A673 (cell line): ENCODE measurements at regions not wholly inside any gene's neighbourhood (a gene's known extent, or its start where the extent isn't known, plus 50 kb on each side); places are given as distances from the start of the nearest gene placed in this dataset.

Source experiments
- EZH2 ChIP-seq: fragments of 200-600 bp; sonication (generic); IDR thresholded peaks from 2 replicates; pipeline ENCODE4 v1.6.1; 2017; ENCODE audit warnings: borderline replicate concordance, low read depth, mild to moderate bottlenecking, mixed read lengths, antibody characterized with exemption, low read length; ENCODE audit not compliant: poor library complexity, severe bottlenecking
- TF ChIP-seq, protein P1 (sequence below): fragments of 300-800, 200-600 bp; sonication (generic); conservative IDR thresholded peaks from 2 replicates; pipeline ENCODE4 v1.5.1; 2017; ENCODE audit warnings: low read depth, mild to moderate bottlenecking, antibody characterized with exemption, low read length, moderate library complexity, mixed read lengths

DNA sequence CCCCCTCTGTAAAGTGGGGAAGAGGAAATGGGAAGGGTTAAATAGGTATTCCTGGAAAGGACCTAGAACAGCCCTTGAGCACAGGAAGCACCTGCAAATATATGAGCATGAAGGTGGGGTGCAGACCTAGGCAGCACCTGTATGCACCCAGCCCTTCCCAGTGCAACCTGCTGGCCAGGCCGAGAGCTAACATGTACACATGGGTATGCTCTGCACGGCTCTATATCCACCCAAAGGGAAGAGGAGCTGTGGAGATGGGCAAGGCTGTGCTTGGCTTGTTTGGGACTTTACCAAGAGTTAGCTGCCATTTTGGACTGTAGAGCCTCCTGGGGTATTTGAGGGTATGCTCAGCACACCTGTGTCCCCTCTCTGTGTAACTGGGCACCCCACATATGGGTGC is 171.2 kb downstream of the KLF13 start:
- TF ChIP-seq, protein P1, sequence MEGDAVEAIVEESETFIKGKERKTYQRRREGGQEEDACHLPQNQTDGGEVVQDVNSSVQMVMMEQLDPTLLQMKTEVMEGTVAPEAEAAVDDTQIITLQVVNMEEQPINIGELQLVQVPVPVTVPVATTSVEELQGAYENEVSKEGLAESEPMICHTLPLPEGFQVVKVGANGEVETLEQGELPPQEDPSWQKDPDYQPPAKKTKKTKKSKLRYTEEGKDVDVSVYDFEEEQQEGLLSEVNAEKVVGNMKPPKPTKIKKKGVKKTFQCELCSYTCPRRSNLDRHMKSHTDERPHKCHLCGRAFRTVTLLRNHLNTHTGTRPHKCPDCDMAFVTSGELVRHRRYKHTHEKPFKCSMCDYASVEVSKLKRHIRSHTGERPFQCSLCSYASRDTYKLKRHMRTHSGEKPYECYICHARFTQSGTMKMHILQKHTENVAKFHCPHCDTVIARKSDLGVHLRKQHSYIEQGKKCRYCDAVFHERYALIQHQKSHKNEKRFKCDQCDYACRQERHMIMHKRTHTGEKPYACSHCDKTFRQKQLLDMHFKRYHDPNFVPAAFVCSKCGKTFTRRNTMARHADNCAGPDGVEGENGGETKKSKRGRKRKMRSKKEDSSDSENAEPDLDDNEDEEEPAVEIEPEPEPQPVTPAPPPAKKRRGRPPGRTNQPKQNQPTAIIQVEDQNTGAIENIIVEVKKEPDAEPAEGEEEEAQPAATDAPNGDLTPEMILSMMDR = no peak
- no peak for TF ChIP-seq EZH2
